Activated naive CD4-positive, alpha-beta T cell treated with anti-CD3 and anti-CD28 coated beads, Interleukin-2, amount 50 U/mL, for 24 hours (primary cell): ENCODE measurements at regions not wholly inside any gene's neighbourhood (a gene's known extent, or its start where the extent isn't known, plus 50 kb on each side); places are given as distances from the start of the nearest gene placed in this dataset.
"Not testable (repeated sequence)": the region's sequence is repeated elsewhere in the genome, so short reads cannot be mapped to it uniquely, and the experiment has no call there.

Experiments
- H3K27ac Mint-ChIP-seq: one replicate; pipeline ENCODE4 v1.8.0; 2021; ENCODE audit warnings: mild to moderate bottlenecking, mixed read lengths
- H3K27me3 Mint-ChIP-seq: one replicate; pipeline ENCODE4 v1.8.0; 2021; ENCODE audit warnings: mixed read lengths
- H3K36me3 Mint-ChIP-seq: one replicate; pipeline ENCODE4 v1.8.0; 2021; ENCODE audit warnings: mixed read lengths
- H3K4me1 Mint-ChIP-seq: one replicate; pipeline ENCODE4 v1.8.0; 2021; ENCODE audit warnings: mixed read lengths
- H3K4me3 Mint-ChIP-seq: one replicate; pipeline ENCODE4 v1.8.0; 2021; ENCODE audit warnings: mild to moderate bottlenecking, mixed read lengths
- H3K9me3 Mint-ChIP-seq: one replicate; pipeline ENCODE4 v1.8.0; 2021; ENCODE audit warnings: mixed read lengths

DNA sequence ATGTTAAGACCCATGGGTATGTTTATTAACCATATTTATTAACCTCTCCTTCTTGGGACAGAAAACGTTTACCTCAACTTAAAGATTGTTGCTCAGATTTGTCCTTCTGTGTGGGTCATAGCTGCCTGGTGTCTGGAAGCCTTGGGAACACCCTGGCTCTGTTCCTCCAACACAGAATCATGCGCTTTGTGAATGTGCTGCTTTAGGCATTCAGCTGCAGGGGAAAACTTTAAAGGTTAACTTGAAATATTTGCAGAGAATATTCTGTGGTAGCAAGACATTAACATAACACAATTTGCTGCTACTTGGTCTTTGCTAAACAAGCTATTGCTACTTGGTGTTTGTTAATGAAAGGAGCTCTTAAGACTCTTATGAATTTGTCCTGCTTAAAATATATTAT, 50.5 kb upstream of the THOC3 start:
- not testable (repeated sequence) for H3K27me3 Mint-ChIP-seq, H3K9me3 Mint-ChIP-seq, H3K4me1 Mint-ChIP-seq, H3K36me3 Mint-ChIP-seq, H3K27ac Mint-ChIP-seq, H3K4me3 Mint-ChIP-seq

GRCh38 chr5:176020852-176021251, 52.7 kb upstream of the THOC3 start:
- not testable (repeated sequence) for H3K27me3 Mint-ChIP-seq, H3K9me3 Mint-ChIP-seq, H3K36me3 Mint-ChIP-seq, H3K4me1 Mint-ChIP-seq, H3K4me3 Mint-ChIP-seq, H3K27ac Mint-ChIP-seq

GRCh38 chr5:176023535-176023934, 55.4 kb upstream of the THOC3 start:
- H3K4me3 Mint-ChIP-seq, H3K4me1 Mint-ChIP-seq, H3K27me3 Mint-ChIP-seq, H3K9me3 Mint-ChIP-seq, H3K36me3 Mint-ChIP-seq, H3K27ac Mint-ChIP-seq: not testable (repeated sequence)

DNA sequence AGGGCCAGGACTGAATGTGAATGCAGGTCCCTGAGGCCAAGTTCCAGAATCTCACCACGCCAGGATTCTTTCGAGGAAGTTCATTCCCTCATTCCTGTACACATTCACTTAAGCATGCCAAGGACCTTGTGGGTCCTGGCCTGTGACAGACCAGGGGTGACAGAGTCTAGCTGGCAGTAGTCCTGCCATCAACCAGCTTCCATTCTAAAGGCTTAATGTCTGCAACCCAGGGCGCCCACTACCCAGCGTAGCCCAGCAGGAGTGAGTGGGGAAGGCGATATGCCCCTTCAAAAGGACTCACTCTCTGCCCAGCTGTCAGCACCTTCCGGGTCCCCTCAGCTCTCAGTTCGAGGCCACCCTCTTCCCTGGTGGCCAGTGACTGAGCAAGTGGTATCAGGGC, 61.3 kb upstream of the THOC3 start:
- not testable (repeated sequence) for H3K27ac Mint-ChIP-seq, H3K36me3 Mint-ChIP-seq, H3K9me3 Mint-ChIP-seq, H3K27me3 Mint-ChIP-seq, H3K4me3 Mint-ChIP-seq, H3K4me1 Mint-ChIP-seq

- not testable (repeated sequence) for H3K27me3 Mint-ChIP-seq, H3K36me3 Mint-ChIP-seq, H3K9me3 Mint-ChIP-seq, H3K4me3 Mint-ChIP-seq, H3K27ac Mint-ChIP-seq
- H3K4me1 Mint-ChIP-seq: peaks cover 12% of the 10 kb centered on the region
These were observed 62.4 kb upstream of the THOC3 start for GRCh38 chr5:176030361-176031117.

- H3K9me3 Mint-ChIP-seq, H3K27me3 Mint-ChIP-seq, H3K27ac Mint-ChIP-seq, H3K36me3 Mint-ChIP-seq, H3K4me3 Mint-ChIP-seq: not testable (repeated sequence)
- H3K4me1 Mint-ChIP-seq: peaks cover 15% of the 10 kb centered on the region
These were observed 63.0 kb upstream of the THOC3 start for GRCh38 chr5:176031118-176031510.

GRCh38 chr5:176033186-176033585, 65.1 kb upstream of the THOC3 start:
- H3K4me3 Mint-ChIP-seq, H3K27ac Mint-ChIP-seq, H3K9me3 Mint-ChIP-seq, H3K36me3 Mint-ChIP-seq, H3K27me3 Mint-ChIP-seq: not testable (repeated sequence)
- peaks cover 33% of the 10 kb centered on the region for H3K4me1 Mint-ChIP-seq

GRCh38 chr5:176034407-176035200, 66.5 kb upstream of the THOC3 start:
- H3K4me3 Mint-ChIP-seq: peak overlapping the region; percentile 7
- H3K36me3 Mint-ChIP-seq, H3K9me3 Mint-ChIP-seq, H3K27me3 Mint-ChIP-seq: not testable (repeated sequence)
- H3K27ac Mint-ChIP-seq: peak overlapping the region; percentile 68
- peaks cover 43% of the 10 kb centered on the region for H3K4me1 Mint-ChIP-seq

- not testable (repeated sequence) for H3K27me3 Mint-ChIP-seq, H3K9me3 Mint-ChIP-seq, H3K36me3 Mint-ChIP-seq
- peaks cover 49% of the 10 kb centered on the region for H3K4me1 Mint-ChIP-seq
- peak overlapping the region; percentile 68 for H3K27ac Mint-ChIP-seq
- H3K4me3 Mint-ChIP-seq: peak overlapping the region; percentile 7
These were observed 67.1 kb upstream of the THOC3 start for GRCh38 chr5:176035201-176035530.

DNA sequence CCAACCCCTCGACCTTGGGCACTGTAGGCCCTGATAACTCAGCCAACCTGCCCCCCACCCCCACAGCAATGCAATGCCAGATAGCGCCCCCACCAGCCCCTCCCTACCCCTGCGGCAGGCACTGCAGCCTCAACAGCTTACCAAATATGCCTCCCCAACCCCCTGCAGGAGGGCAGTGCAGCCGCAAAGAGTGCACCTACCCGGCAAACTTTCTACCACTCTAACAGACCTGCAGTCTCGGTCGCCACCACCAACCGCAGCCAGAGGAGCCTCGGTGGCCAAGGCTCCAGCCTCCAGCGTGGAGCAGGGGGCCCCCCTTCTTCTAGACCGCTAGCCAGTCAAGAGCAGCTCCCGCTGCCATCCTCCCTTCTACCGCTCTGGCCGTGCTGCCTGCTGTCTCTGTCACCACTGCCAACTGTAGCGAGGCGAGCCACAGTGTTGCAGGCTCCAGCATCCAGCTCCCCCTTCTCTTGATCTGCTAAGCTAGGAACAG, 67.7 kb upstream of the THOC3 start:
- peaks cover 54% of the 10 kb centered on the region for H3K4me1 Mint-ChIP-seq
- H3K27ac Mint-ChIP-seq: peak overlapping the region; percentile 73
- H3K4me3 Mint-ChIP-seq, H3K9me3 Mint-ChIP-seq, H3K27me3 Mint-ChIP-seq, H3K36me3 Mint-ChIP-seq: not testable (repeated sequence)

DNA sequence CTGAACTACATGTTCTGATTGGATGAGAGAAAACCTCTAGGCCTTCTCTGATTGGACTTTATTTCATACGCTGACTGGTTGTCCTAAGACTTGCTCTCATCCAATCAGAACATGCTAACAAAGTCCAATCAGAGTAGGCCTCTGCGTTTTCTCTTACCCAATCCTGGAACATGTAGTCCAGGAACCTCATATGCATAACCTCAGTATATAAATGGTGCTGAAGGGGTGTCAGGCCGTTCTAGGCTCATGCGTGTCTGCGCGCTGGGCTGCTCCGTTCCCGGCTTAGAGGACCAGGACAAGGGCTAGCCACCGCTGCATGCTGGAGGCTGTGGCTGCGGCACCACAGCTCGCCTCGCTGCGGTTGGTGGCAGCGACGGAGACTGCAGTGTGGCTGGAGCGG, 68.3 kb upstream of the THOC3 start:
- H3K27me3 Mint-ChIP-seq, H3K9me3 Mint-ChIP-seq, H3K4me3 Mint-ChIP-seq, H3K36me3 Mint-ChIP-seq: not testable (repeated sequence)
- Mint-ChIP-seq H3K4me1 (peaks cover 54% of the 10 kb centered on the region), H3K27ac (peak overlapping the region; percentile 73)

DNA sequence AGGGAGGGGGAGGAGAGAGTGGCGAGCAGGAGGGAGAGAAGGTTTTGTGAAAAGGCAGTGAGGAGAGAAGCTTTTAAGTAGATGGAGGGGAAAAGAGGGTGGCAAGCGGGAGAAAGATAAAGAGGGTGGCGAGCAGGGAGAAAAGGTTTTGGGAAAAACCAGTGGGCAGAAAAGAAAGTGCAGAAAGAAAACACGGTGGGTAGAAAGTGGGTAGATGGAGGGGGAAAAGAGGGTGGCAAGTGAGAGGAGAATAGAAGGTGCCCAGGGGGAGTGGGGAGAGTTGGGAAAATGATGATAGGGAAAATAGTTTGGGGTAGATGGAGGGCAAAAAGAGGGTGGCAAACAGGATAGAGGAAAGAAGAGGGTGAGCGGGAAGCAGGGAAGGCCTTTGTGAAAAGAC, 69.1 kb upstream of the THOC3 start:
- peak overlapping the region; percentile 89 for H3K27ac Mint-ChIP-seq
- not testable (repeated sequence) for H3K36me3 Mint-ChIP-seq, H3K27me3 Mint-ChIP-seq, H3K4me3 Mint-ChIP-seq, H3K9me3 Mint-ChIP-seq
- peaks cover 60% of the 10 kb centered on the region for H3K4me1 Mint-ChIP-seq

DNA sequence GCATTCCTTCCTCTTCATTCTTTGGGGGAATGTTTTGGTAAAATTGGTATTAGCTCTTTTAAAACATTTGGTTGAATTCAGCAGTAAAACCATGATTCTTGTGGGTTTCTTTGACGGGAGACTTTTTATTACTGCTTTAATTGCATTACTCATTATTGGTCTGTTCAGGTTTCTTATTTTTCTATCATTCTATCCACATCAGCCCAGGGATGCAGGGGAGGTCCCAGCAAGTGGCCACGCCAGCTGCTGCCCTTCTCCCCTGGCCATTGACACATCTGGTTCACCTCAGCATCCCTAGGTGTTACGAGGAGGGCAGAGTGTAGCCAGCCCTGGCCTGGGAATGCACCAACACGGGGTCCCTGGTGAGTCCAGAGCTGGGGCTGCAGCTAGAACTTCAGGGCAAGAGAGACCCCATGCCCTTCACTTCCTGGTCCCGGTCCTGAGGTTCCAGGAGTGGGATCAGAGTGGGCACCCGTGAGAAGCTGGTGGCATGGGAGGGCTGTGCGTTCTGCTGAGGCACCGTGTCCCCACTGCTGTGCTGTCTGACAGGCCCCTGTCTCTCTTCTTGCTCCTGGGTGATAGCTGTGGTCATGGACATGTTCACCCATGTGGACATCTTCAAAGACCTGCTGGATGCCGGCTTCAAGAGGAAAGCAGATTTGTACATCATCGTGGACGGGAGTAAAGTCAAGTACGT, 72.1 kb upstream of the THOC3 start:
- not testable (repeated sequence) for H3K27me3 Mint-ChIP-seq, H3K9me3 Mint-ChIP-seq, H3K4me3 Mint-ChIP-seq, H3K36me3 Mint-ChIP-seq
- Mint-ChIP-seq H3K4me1 (peaks cover 58% of the 10 kb centered on the region), H3K27ac (peak overlapping the region; percentile 81)

DNA sequence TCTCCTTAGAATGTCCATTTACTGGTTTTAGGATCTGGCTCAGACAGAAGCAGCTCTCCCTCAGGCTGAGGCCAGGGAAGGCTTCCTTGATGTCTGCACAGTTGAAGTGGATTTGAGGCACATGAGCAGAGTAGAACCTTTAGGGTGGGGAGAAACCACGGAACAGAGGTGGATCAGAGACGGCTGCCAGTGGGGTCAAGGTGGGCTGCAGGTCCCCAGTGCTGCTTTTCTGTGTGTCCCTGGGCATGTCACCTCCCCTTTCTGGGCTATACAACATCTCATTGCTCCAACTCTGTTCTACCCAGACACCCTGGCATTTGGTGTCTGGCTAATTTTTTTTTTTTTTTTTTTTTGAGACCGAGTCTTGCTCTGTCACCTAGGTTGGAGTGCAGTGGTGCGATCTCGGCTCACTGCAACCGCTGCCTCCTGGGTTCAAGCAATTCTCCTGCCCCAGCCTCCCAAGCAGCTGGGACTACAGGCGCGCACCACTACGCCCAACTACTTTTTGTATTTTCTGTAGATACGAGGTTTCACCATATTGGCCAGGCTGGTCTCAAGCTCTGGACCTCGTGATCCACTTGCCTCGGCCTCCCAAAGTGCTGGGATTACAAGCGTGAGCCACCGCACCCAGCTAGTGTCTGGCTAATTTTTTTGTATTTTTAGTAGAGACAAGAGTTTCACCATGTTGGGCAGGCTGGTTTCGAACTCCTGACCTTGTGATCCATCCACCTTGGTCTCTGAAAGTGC, 73.3 kb upstream of the THOC3 start:
- Mint-ChIP-seq H3K4me1 (peaks cover 51% of the 10 kb centered on the region), H3K27ac (peak overlapping the region; percentile 42), H3K4me3 (peak overlapping the region; percentile 44)
- not testable (repeated sequence) for H3K27me3 Mint-ChIP-seq, H3K9me3 Mint-ChIP-seq, H3K36me3 Mint-ChIP-seq

DNA sequence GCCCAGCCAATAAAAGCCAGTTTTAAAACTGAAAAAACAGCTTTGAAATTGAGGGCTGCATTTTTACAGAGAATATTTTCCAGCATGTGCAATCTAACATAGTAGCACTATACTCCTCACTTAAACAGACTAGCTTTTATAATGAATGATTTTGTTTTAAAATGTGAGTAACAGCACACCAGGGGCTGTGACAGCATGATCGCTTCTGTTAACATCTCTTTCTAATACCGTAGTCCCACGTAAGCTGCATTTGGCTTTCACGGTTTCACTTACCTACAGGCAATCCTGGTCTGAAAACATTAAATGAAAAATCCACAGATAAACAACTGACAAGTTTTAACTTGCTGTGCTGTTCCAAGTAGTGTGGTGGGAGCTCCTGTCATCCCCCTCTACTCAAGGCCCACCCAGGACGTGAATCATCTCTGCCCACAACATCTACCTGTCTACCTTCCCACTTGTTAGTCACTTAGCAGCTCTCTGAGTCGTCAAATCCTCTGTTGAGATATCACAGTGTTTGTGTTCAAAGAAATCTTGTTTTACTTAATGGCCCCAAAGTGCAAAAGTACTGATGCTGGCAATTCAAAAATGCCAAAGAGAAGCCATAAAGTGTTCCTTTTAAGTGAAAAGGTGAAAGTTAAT, 74.0 kb upstream of the THOC3 start:
- H3K4me3 Mint-ChIP-seq: peak overlapping the region; percentile 23
- H3K36me3 Mint-ChIP-seq, H3K9me3 Mint-ChIP-seq, H3K27me3 Mint-ChIP-seq: not testable (repeated sequence)
- H3K27ac Mint-ChIP-seq: peak overlapping the region; percentile 42
- peaks cover 44% of the 10 kb centered on the region for H3K4me1 Mint-ChIP-seq
